ENCODE measurements at regions not wholly inside any gene's neighbourhood (a gene's known extent, or its start where the extent isn't known, plus 50 kb on each side); places are given as distances from the start of the nearest gene placed in this dataset.

- H3K27ac ChIP-seq = no peak overlapping the region
- no peak for TF ChIP-seq CTCF (conservative IDR thresholded peaks at IDR 0.05)
Measured at GRCh38 chr1:98316286-98316905, 345.1 kb upstream of the SNX7 start.

GRCh38 chr1:98315309-98315708 lies 346.2 kb upstream of the SNX7 start:
- no peak for TF ChIP-seq CTCF (conservative IDR thresholded peaks at IDR 0.05)
- no peak overlapping the region for H3K27ac ChIP-seq

GRCh38 chr1:98314601-98315000 lies 346.9 kb upstream of the SNX7 start:
- no peak overlapping the region for H3K27ac ChIP-seq
- TF ChIP-seq CTCF (conservative IDR thresholded peaks at IDR 0.05) = no peak

- no peak overlapping the region for H3K27ac ChIP-seq
- no peak for TF ChIP-seq CTCF (conservative IDR thresholded peaks at IDR 0.05)
Measured at GRCh38 chr1:98306517-98307089, 354.9 kb upstream of the SNX7 start.

GRCh38 chr1:98305362-98305761 lies 356.2 kb upstream of the SNX7 start:
- no peak for TF ChIP-seq CTCF (conservative IDR thresholded peaks at IDR 0.05)
- no peak overlapping the region for H3K27ac ChIP-seq

GRCh38 chr1:98304888-98305287 lies 356.6 kb upstream of the SNX7 start:
- TF ChIP-seq CTCF (conservative IDR thresholded peaks at IDR 0.05) = no peak

GRCh38 chr1:98299861-98300260 lies 361.7 kb upstream of the SNX7 start:
- TF ChIP-seq CTCF (conservative IDR thresholded peaks at IDR 0.05) = no peak
- H3K27ac ChIP-seq = no peak overlapping the region

More at GRCh38 chr1:98304888-98305287, 356.6 kb upstream of the SNX7 start:
- no peak overlapping the region for H3K27ac ChIP-seq

All from VCaP (cell line).